ENCODE measurements at regions not wholly inside any gene's neighbourhood (a gene's known extent, or its start where the extent isn't known, plus 50 kb on each side); places are given as distances from the start of the nearest gene placed in this dataset.

DNA sequence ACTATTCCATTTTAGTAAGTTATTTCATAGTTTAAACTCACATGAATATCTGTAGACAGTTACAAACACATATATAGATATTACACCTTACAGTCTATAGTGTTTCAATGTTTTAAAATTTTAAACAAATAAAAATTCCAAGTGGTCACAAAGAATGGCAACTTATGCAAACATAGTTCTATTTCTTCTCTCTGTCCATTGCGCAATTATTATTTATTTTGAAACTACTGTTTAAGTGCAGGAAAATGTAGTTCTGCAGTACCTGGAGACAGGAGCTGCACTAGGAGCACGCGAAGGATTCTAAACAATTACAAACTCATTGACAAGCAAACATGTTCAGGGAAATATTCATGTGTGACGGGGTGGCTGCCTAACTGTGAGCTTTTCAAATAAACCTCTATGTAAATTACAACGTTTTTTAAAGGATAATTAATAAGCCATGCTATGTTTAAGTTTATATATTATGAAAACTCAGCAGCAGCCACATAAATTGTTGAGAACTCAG, 312.0 kb upstream of the DUSP10 start:
- no peak for TF ChIP-seq EP300 (conservative IDR thresholded peaks at IDR 0.05; ENCODE audit: poor library complexity, severe bottlenecking)
- no peak for TF ChIP-seq POLR2AphosphoS5 (IDR thresholded peaks at IDR 0.05)
- TF ChIP-seq CTCF (IDR thresholded peaks at IDR 0.05; ENCODE audit: poor library complexity, severe bottlenecking): no peak
- TF ChIP-seq SMC3 (conservative IDR thresholded peaks at IDR 0.05; ENCODE audit: poor library complexity): no peak
- TF ChIP-seq TAF1 (IDR thresholded peaks at IDR 0.05; ENCODE audit: low read depth): no peak
- TF ChIP-seq RAD21 (conservative IDR thresholded peaks at IDR 0.05): no peak
- no peak for TF ChIP-seq EZH2 (IDR thresholded peaks at IDR 0.05; ENCODE audit: borderline replicate concordance, insufficient read depth, low read length, poor library complexity, severe bottlenecking)
- TF ChIP-seq MXI1 (conservative IDR thresholded peaks at IDR 0.05; ENCODE audit: poor library complexity, severe bottlenecking): no peak

Data from neural cell (in vitro differentiated cells).